Nephron progenitor cell (in vitro differentiated cells): ENCODE measurements at regions not wholly inside any gene's neighbourhood (a gene's known extent, or its start where the extent isn't known, plus 50 kb on each side); places are given as distances from the start of the nearest gene placed in this dataset.

Source experiments
- DNase-seq: peaks from one replicate; pipeline ENCODE4 v3.0.0; 2021
- H3K27ac Mint-ChIP-seq: 2 replicates; pipeline ENCODE4 v1.8.0; 2021; ENCODE audit warnings: mild to moderate bottlenecking, moderate library complexity, mixed read lengths
- H3K27me3 Mint-ChIP-seq: 2 replicates; pipeline ENCODE4 v1.8.0; 2021; ENCODE audit warnings: mild to moderate bottlenecking, low read depth, mixed read lengths; ENCODE audit not compliant: poor library complexity
- H3K36me3 Mint-ChIP-seq: 2 replicates; pipeline ENCODE4 v1.8.0; 2021; ENCODE audit warnings: low read depth, mixed read lengths
- H3K4me1 Mint-ChIP-seq: 2 replicates; pipeline ENCODE4 v1.8.0; 2021; ENCODE audit warnings: mixed read lengths
- H3K4me3 Mint-ChIP-seq: 2 replicates; pipeline ENCODE4 v1.8.0; 2021; ENCODE audit warnings: mild to moderate bottlenecking, moderate library complexity, mixed read lengths
- H3K9me3 Mint-ChIP-seq: 2 replicates; pipeline ENCODE4 v1.8.0; 2021; ENCODE audit warnings: mild to moderate bottlenecking, moderate library complexity, mixed read lengths
- TF ChIP-seq, protein P1 (sequence below): fragments of 200-600 bp; sonication (generic); IDR thresholded peaks from 2 replicates; pipeline ENCODE4 v1.5.0; 2021; ENCODE audit warnings: antibody characterized with exemption

DNA sequence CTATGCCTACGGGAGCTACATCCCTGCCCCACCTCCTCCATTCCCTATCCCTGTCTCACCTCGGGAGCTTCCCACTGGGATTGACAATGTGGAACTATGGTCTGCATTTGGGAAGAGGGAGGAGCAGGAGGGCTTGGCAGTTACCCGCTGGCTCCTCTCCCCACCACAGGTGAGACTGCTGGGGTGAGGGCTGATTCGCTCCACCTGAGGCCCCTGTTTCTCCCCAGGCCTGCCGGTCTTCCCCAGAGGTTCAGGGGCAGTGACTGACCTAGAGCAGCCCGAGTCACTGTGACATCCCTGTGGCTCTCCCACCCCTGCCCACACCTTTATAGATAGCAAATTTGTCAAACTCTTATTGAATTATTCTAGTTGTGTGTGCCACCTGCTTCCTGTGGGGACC is 252.6 kb downstream of the GLRX3 start:
- H3K9me3 Mint-ChIP-seq = peaks cover 45% of the 10 kb centered on the region
- H3K27ac Mint-ChIP-seq = no peak overlapping the region
- H3K36me3 Mint-ChIP-seq = no peaks in the 10 kb centered on the region
- no peak overlapping the region for H3K4me3 Mint-ChIP-seq
- DNase-seq = no peak
- peaks cover 16% of the 10 kb centered on the region for H3K27me3 Mint-ChIP-seq
- TF ChIP-seq, protein P1, sequence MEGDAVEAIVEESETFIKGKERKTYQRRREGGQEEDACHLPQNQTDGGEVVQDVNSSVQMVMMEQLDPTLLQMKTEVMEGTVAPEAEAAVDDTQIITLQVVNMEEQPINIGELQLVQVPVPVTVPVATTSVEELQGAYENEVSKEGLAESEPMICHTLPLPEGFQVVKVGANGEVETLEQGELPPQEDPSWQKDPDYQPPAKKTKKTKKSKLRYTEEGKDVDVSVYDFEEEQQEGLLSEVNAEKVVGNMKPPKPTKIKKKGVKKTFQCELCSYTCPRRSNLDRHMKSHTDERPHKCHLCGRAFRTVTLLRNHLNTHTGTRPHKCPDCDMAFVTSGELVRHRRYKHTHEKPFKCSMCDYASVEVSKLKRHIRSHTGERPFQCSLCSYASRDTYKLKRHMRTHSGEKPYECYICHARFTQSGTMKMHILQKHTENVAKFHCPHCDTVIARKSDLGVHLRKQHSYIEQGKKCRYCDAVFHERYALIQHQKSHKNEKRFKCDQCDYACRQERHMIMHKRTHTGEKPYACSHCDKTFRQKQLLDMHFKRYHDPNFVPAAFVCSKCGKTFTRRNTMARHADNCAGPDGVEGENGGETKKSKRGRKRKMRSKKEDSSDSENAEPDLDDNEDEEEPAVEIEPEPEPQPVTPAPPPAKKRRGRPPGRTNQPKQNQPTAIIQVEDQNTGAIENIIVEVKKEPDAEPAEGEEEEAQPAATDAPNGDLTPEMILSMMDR = no peak
- H3K4me1 Mint-ChIP-seq = peaks cover 20% of the 10 kb centered on the region

DNA sequence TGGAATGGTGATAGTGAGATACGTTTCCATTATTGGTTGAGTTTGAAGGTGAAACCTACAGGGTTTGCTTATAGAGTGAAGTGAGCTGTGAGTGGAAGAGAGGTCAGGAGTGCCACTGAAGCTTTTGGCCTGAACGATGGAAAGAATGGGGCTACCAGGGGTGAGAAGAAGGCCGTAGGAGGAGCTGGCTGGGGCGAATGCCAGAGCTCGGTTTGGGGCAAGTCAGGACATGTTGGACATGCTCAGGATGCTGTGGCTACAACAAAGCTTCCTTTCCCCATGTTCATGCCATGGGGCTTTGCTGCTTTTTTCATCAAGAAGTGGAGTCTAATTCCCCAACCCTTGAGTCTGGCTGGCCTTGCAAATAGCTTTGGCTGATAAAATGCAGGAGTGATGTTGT is 253.7 kb downstream of the GLRX3 start:
- TF ChIP-seq, protein P1 = no peak
- Mint-ChIP-seq H3K27ac (no peak overlapping the region), H3K4me3 (no peak overlapping the region), H3K36me3 (no peaks in the 10 kb centered on the region), H3K9me3 (peaks cover 47% of the 10 kb centered on the region), H3K4me1 (peaks cover 11% of the 10 kb centered on the region), H3K27me3 (peaks cover 13% of the 10 kb centered on the region)
- DNase-seq = no peak

DNA sequence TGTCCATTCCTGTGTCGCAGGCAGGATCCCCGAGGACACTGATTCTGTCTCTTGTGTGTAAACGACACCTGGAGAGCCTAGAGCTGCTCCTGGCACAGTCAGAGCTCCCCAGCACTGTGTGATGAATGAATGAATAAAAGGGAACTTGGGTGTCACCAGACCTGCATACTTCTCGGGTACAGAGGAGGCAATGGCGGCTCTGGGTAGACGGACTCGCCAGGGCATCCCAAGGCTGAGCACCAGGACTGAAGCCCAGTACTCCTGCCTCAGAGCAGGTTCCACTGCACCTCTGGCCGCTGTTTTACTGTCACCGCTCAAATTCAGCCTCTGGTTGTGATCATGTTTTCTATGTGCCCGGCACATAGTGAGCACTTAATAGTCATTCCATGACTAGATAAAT is 255.8 kb downstream of the GLRX3 start:
- H3K27me3 Mint-ChIP-seq = peaks cover 13% of the 10 kb centered on the region
- H3K27ac Mint-ChIP-seq = no peak overlapping the region
- no peak overlapping the region for H3K4me3 Mint-ChIP-seq
- TF ChIP-seq, protein P1 = no peak
- DNase-seq = no peak
- H3K4me1 Mint-ChIP-seq = no peaks in the 10 kb centered on the region
- H3K9me3 Mint-ChIP-seq = peaks cover 64% of the 10 kb centered on the region
- no peaks in the 10 kb centered on the region for H3K36me3 Mint-ChIP-seq

DNA sequence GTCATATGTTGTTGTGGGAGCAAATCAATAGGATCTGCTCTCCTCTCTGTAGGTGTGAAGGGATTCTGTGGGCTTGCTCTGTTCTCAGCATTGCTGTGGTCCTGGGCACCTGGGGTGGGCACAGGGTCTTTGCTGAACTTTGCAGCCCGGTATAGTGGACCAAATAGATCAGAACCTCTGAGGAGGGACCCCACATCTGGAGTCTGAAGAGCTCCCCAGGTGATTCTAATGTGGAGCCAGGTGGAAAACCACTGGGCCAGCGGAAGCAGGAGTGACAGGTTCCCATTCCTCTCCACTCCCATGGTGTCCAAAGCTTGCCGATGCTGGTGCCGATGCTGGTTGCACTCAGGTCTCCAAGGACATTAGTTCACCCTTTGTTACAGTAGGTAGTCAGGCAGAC is 257.2 kb downstream of the GLRX3 start:
- TF ChIP-seq, protein P1 = no peak

DNA sequence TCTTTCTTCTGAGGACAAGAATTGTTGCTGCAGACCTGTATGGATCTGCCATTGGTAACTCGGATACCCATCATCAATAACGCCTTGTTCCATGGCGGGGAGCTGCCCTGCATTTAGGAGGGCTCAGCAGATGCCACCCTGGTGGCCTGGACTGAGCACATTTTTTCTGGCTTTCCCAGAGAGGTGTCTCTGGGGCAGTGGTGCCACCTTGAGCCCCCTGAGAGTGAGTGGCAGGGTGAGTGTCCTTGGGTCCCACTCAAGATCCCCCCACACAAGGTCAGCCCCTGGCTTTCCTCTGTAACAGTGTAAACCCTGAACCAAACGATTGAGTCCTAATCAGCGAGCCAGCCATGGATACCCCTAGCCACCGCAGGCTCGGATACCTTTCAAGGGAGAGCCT is 258.6 kb downstream of the GLRX3 start:
- Mint-ChIP-seq H3K4me3 (no peak overlapping the region), H3K36me3 (no peaks in the 10 kb centered on the region), H3K27me3 (peaks cover 13% of the 10 kb centered on the region), H3K9me3 (peaks cover 71% of the 10 kb centered on the region), H3K27ac (no peak overlapping the region), H3K4me1 (no peaks in the 10 kb centered on the region)
- DNase-seq = no peak
- TF ChIP-seq, protein P1 = no peak

More for the DNA sequence above, 257.2 kb downstream of the GLRX3 start:
- H3K27ac Mint-ChIP-seq = no peak overlapping the region
- H3K36me3 Mint-ChIP-seq = no peaks in the 10 kb centered on the region
- H3K9me3 Mint-ChIP-seq = peaks cover 68% of the 10 kb centered on the region
- peaks cover 13% of the 10 kb centered on the region for H3K27me3 Mint-ChIP-seq
- H3K4me1 Mint-ChIP-seq = no peaks in the 10 kb centered on the region
- no peak overlapping the region for H3K4me3 Mint-ChIP-seq
- DNase-seq = no peak

DNA sequence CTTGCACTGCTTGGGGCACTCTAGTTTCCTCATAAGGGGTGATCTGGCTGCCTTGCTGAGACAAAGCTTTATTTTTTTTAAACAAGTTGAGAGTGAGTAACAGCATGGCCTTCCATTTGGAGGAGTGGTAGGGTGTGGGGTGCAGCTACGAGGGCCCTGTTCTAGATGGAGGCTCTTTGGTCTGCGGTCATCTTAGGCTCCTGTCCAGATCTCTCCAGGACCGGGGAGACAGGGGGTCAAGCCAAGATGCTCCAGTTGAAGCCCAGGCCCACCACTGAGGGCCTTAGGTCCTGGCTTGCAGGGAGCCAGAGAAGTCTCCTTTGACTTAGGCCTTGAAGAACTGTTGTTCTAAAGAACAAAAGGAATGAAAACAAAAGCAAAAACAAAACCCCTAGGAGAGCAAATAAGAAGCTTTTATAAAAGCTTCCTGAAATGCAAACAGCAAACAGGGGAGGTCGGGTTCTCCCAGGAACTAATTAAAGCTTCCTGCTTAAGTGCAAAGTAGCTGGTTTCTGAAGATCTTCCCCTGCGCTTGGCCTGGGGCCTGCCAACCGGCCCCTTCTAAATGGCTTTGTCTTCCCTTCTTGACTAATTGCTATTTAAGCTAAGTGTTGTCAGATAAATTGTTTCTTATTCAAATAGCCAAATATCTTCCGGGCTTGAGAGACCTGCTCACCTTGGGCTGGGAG is 259.2 kb downstream of the GLRX3 start:
- peaks cover 8% of the 10 kb centered on the region for H3K27me3 Mint-ChIP-seq
- no peak for DNase-seq
- H3K4me3 Mint-ChIP-seq = no peak overlapping the region
- no peaks in the 10 kb centered on the region for H3K36me3 Mint-ChIP-seq
- H3K9me3 Mint-ChIP-seq = peaks cover 71% of the 10 kb centered on the region
- H3K4me1 Mint-ChIP-seq = no peaks in the 10 kb centered on the region
- no peak overlapping the region for H3K27ac Mint-ChIP-seq
- TF ChIP-seq, protein P1 = no peak
